ENCODE measurements at regions not wholly inside any gene's neighbourhood (a gene's known extent, or its start where the extent isn't known, plus 50 kb on each side); places are given as distances from the start of the nearest gene placed in this dataset.

- no peak for DNase-seq
- TF ChIP-seq, protein P1, sequence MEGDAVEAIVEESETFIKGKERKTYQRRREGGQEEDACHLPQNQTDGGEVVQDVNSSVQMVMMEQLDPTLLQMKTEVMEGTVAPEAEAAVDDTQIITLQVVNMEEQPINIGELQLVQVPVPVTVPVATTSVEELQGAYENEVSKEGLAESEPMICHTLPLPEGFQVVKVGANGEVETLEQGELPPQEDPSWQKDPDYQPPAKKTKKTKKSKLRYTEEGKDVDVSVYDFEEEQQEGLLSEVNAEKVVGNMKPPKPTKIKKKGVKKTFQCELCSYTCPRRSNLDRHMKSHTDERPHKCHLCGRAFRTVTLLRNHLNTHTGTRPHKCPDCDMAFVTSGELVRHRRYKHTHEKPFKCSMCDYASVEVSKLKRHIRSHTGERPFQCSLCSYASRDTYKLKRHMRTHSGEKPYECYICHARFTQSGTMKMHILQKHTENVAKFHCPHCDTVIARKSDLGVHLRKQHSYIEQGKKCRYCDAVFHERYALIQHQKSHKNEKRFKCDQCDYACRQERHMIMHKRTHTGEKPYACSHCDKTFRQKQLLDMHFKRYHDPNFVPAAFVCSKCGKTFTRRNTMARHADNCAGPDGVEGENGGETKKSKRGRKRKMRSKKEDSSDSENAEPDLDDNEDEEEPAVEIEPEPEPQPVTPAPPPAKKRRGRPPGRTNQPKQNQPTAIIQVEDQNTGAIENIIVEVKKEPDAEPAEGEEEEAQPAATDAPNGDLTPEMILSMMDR (IDR thresholded peaks at IDR 0.05; ENCODE audit: low read depth, low read length): no peak
- Histone ChIP-seq H3K27me3 (ENCODE audit: insufficient read depth, low read depth, severe bottlenecking) (peaks cover 8% of the 10 kb centered on the region), H3K36me3 (no peaks in the 10 kb centered on the region), H3K27ac (no peak overlapping the region), H3K9me3 (ENCODE audit: severe bottlenecking) (no peaks in the 10 kb centered on the region), H3K4me3 (ENCODE audit: low read depth, low read length) (no peak overlapping the region)
These were observed 302.7 kb upstream of the RGMB start for GRCh38 chr5:98470747-98471146.

- peaks cover 11% of the 10 kb centered on the region for H3K27me3 ChIP-seq (ENCODE audit: insufficient read depth, low read depth, severe bottlenecking)
- no peaks in the 10 kb centered on the region for H3K9me3 ChIP-seq (ENCODE audit: severe bottlenecking)
- no peak overlapping the region for H3K4me3 ChIP-seq (ENCODE audit: low read depth, low read length)
- no peak for DNase-seq
- TF ChIP-seq, protein P1 (IDR thresholded peaks at IDR 0.05; ENCODE audit: low read depth, low read length): no peak
- no peak overlapping the region for H3K27ac ChIP-seq
- no peaks in the 10 kb centered on the region for H3K36me3 ChIP-seq
These were observed 302.0 kb upstream of the RGMB start for GRCh38 chr5:98471458-98471857.

- Histone ChIP-seq H3K9me3 (ENCODE audit: severe bottlenecking) (no peaks in the 10 kb centered on the region), H3K4me3 (ENCODE audit: low read depth, low read length) (no peak overlapping the region), H3K36me3 (no peaks in the 10 kb centered on the region), H3K27ac (no peak overlapping the region), H3K27me3 (ENCODE audit: insufficient read depth, low read depth, severe bottlenecking) (peaks cover 6% of the 10 kb centered on the region)
- DNase-seq: no peak
- TF ChIP-seq, protein P1 (IDR thresholded peaks at IDR 0.05; ENCODE audit: low read depth, low read length): no peak
These were observed 299.2 kb upstream of the RGMB start for GRCh38 chr5:98474216-98474615.

DNA sequence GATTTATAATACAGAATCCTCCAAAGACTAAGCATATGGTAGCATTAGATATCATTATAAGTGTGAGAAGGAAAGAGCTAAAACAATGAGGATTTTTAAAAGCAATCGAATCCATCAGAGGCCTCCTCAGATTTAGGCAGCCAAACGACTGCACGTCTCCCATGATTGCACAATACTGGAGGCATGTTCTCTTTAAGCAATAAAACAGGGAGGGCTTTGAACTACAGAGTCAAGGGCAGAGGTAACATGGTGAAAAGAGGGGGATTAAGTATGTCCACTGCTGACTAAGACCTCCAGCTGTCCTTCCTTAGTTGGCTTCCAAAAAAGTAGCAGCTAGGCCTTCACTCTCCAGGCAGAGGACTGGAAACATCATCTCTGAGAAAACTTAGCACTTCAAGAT lies 298.7 kb upstream of the RGMB start:
- TF ChIP-seq, protein P1 (IDR thresholded peaks at IDR 0.05; ENCODE audit: low read depth, low read length): no peak
- Histone ChIP-seq H3K27me3 (ENCODE audit: insufficient read depth, low read depth, severe bottlenecking) (peaks cover 6% of the 10 kb centered on the region), H3K36me3 (no peaks in the 10 kb centered on the region), H3K27ac (no peak overlapping the region), H3K9me3 (ENCODE audit: severe bottlenecking) (no peaks in the 10 kb centered on the region), H3K4me3 (ENCODE audit: low read depth, low read length) (no peak overlapping the region)
- DNase-seq: no peak

DNA sequence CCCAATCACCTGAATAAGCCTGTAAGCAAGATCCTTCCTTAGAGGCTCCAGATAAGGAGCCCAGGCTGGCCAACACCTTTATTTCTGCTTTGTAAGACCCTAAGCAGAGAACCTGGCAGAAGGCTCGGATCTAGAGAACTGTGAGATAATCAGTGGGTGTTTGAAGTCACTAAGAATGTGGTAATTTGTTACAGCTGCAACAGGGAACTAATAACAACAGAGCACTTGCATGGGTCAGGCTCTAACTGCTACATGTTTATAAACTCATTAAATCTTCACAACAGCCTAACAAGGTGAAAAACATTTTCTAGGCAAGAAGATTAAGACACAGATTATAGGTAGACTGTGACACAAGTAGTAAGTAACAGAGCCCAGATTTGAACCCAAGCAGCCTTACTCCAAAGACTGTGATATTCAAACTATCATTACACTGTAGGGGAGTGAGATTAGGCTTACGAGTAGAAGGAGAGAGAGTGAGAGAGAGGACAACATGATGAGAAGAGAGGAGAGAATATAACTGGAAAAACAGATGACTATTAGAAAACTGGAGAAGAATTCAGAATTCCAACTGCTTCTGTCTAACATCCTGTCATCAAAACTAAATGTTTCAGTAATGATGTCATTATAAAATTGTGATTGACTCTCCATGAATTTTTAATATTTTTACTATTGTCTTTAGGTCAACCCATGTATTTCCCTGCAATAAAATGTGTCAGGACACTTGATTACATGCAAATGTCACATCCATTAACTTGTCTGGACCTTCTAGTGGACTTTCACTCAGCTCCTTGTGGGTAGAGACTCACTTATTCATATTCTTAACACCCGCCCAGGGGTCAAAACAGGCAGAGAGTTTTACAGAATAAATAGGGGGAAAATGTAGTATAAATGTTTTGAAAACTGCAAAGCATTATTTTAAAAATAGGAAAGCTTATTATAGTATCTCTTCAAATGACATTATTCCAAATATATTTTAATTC lies 290.9 kb upstream of the RGMB start:
- DNase-seq: no peak
- Histone ChIP-seq H3K36me3 (no peaks in the 10 kb centered on the region), H3K27ac (no peak overlapping the region), H3K4me3 (ENCODE audit: low read depth, low read length) (no peak overlapping the region), H3K9me3 (ENCODE audit: severe bottlenecking) (no peaks in the 10 kb centered on the region), H3K27me3 (ENCODE audit: insufficient read depth, low read depth, severe bottlenecking) (no peaks in the 10 kb centered on the region)
- TF ChIP-seq, protein P1 (IDR thresholded peaks at IDR 0.05; ENCODE audit: low read depth, low read length): no peak
